HG03196 (cell line): ENCODE measurements at regions not wholly inside any gene's neighbourhood (a gene's known extent, or its start where the extent isn't known, plus 50 kb on each side); places are given as distances from the start of the nearest gene placed in this dataset.

Experiments used
- ATAC-seq: cut with Tn5 transposase; IDR thresholded peaks from one replicate; pipeline ENCODE4 v1.9.1; 2021; ENCODE audit not compliant: unreplicated experiment

DNA sequence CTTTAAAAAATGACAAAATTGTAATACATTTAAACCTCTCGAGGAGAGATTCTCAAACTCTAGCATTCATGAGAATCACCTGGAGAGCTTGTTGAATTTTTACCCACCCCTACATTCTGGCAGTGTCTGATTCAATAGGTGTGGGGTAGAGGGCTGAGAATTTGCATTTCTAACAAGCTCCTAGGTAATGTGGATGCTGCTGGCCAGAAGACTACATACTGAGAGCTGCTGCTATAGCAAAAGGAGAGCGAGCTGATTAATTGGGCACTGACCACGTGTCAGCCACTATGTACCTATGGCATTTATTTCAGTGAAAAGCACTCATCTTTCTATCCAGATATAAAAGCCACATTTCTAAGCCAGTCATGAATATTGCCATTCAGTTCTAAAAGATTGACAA is 169.0 kb upstream of the NRSN1 start:
- no peak for ATAC-seq

DNA sequence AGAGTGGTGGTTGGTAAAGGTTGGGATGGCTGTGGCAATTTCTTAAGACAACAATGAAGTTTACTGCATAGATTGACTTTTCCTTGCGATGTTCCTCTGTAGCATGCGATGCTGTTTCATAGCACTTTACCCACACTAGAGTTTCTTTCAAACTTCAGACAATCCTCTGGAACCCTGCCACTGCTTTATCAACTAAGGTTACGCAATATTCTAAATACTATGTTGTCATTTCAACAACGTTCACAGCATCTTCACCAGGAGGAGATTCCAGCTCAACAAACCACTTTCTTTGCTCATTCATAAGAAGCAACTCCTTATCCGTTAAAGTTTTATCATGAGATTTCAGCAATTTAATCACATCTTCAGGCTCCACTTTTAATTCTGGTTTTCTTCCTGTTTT is 161.2 kb upstream of the NRSN1 start:
- ATAC-seq: no peak

DNA sequence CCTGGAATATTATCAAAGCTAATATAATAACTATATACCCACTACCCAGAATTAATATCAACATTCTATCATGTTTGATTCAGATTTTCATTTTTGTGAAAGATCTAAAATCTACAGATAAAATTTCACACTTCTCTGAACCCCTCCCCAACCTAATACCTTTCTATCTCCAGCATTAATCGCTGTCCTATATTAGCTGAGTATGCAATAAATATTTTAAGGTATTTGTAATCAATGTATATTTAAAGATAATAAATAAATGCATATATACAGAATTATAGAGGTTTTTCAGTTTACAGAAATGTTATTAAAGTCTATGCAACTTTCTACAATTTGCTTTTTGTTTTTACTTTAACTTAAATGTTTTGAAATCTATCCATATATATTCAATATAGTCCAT is 156.7 kb upstream of the NRSN1 start:
- ATAC-seq: no peak

DNA sequence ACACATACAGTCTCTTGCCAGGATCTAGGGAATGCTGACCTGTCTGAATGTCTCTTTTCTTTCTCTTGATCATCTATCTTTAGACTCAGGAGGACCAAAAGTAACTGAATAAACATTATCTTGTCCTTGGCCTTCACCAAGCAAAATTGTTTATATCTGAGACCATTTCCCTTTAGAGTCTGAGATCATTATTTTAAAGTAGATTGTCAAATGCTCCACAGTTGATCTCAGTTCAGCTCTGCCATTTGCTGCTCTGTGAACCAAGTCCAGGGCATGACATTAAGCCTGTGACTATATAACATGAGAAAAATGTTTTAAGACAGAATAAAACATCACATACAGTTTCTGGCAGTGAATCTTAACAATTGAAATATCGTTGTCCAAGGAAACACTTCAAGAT is 148.3 kb upstream of the NRSN1 start:
- ATAC-seq: no peak

DNA sequence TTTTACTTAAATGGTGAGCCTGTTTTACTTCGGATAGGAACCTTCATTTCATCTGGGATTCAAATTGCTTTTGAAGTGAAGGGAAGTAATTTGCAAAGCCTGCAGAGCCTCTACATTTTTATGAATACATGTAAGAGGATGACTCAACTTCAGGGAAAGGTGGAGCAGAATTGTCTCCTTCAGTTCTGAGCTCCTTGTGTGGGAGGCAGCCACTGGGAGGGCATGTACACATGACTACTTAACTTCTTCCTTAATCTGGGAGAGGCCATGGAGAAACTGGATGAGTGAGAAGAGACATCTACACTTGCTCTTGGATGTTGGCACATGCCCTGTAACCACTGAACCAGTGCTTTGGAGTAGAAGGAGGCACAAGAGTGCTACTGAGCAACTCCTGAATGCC is 145.1 kb upstream of the NRSN1 start:
- ATAC-seq: no peak

DNA sequence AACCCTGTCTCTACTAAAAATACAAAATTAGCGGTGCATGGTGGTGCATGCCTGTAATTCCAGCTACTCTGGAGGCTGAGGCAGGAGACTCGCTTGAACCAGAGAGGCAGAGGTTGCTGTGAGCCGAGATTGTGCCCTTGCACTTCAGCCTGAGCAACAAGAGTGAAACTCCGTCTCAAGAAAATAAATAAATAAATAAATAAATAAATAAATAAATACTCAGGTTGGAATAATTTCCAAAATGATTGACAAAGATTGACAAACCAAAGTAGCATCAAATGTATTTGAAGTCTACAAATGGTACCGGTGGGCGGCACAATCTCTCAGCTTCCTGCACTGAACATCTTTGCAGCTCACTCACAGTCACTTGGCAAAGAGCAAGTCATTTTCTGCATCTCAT is 144.1 kb upstream of the NRSN1 start:
- no peak for ATAC-seq

DNA sequence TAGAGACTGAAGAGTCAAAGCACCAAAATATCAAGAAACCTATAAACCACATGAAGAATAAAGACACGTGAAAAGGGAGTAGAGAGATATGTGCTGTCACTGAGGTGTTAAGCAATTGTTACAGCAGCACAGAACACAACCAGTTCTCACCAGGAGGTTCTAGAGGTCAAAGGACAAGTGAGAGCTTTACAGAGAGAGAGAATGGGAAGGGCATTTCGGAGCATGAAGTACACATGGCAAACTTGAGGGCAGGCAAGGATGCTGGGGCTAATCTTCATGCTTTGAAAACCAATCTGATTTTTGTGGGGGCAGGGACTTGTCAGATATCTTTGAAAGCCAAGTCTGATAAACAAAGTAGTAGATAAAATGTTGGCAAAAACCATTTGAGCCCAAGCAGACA is 142.3 kb upstream of the NRSN1 start:
- ATAC-seq: no peak

DNA sequence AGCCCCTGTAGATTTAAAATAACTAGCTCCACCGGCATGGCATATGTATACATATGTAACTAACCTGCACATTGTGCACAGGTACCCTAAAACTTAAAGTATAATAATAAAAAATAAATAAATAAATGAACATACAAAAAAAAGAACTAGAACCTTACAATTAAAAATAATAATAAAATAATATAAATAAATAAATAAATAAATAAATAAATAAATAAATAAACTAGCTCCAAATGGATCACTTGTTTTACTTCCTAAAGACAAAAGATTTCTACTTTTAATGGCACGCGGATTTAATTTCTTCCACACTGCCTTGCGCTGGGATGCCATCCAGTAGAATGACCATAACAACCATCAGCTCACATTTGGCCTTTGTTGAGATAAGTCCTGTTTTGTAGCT is 141.0 kb upstream of the NRSN1 start:
- ATAC-seq: no peak

DNA sequence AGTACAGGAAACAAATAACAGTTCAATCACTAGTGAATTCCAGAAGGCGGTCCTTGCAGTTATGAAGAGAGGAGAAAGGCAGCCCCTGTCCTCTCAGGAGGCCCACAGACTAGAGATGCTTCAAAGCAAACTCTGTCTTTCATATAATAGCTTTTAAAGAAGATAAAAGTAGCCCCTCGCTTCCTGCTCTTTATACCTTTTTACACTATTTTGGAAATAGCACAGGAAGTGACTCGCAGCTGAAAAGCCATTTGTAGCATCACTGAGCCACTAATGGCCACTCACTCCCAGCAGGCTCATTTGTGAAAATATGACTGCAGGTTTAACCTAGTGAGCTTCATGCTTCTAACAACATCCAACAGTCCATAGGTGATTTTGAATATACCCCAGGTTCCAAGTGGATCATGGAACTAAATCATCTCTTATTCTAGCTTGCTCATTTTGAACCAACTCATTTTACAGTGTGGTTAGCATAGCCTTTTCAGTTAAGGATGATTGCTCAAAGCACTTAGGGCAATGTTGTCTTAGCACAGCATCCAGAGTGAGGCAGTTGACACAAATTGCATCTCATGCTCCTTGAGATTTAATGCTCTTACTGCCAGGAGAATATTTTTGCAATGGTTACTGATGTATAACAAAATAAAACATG is 136.0 kb upstream of the NRSN1 start:
- no peak for ATAC-seq

DNA sequence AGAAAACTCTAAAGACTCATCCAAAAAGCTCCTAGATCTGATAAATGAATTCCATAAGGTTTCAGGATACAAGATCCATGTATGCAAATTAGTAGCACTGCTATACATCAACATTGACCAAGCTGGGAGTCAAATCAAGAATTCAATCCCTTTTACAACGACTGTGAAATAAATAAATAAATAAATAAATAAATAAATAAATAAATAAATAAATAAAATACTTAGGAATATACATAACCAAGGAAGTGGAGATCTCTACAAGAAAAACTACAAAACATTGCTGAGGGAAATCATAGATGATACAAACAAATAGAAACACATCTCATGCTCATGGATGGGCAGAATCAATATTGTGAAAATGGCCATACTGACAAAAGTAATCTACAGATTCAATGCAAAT is 132.0 kb upstream of the NRSN1 start:
- ATAC-seq: no peak

DNA sequence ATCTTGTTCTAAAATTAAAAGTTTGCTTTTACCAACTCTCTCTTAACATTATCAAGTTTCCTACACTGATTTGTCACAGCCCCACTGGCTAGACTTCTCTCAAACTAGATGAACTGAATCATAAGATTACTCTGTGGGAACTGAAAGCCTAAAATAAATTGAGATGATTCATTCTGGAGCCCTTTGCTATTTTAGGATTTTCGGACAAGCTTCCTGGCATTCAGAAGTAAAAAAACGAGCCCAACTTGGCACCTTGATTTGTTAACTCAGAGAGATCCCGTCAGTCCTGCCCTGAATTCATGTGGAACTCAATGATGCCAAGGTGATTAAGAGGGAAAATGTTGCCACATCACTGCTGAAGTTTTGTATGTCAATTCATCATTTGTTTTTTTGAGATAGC is 122.0 kb upstream of the NRSN1 start:
- no peak for ATAC-seq

DNA sequence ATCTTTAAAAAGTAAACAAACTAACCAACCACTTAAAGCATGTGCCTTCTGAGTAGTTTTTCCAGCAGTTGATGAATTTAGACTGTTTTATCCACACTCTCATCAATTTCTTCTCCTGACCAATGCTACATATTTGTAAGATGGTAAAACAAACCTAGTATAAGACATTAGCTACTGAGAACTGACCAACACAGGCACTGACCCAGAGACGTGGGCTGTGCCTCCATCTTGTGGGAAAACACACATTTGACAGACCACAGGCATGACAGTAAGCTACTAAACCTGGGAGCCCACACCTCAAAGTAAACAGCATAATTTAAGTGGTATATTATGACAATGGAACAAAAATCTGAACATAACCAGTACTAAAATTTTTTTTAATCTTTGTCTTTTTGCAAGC is 121.4 kb upstream of the NRSN1 start:
- ATAC-seq: no peak

DNA sequence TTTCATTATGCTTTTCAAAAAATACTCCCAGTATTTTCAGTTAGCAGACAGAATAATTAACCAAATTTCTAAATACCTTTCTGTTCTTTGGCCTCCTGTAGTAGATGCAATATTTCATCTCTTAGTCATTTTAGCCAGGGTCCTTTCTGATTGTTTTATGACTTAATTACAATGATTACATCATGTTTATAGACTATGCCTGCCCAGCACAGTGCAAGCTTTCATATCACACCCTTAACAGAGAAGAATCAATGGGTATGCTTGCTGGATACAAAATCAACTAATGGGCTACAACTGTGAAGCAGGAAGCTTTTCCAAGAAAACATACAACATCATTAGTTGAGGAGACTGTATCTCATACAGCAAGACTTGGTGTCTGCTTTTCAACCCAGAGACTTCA is 119.8 kb upstream of the NRSN1 start:
- no peak for ATAC-seq

DNA sequence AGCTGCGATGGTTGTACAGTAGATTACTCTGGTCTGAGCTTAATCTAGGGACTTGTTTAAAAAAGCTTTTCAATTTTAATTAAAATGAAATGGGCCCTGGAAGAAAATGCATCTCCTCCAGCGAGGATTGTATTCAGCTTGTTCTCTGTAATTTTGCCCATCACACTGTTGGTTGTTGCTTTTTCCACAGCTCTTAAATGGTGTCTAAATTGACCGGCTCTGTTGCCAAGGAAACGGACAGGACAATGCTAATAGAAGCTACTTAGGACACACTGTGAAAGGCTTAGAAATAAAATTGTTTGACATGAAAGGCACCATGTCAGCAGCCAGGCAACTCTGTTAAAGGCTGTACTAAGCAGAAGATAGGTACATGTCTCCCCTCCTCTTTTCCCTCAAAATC is 116.7 kb upstream of the NRSN1 start:
- ATAC-seq: no peak

DNA sequence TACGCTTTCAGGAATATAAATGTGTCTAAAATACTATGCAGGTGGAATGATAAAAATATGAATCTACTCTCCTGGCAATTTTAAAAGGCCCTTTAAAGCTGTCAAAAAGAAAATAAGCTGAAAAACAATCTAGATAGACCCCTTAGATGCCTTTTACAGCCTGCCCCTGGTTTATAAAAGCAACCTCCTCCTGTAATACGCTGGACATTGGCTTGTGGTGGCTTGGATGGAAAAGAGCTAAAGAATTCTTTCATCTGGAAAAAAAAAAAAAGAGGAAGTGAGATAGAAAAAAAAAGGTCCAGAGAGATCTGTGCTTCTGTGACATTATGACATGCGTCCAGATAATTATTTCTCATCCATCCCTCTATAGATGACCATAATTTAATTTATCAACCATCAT is 115.9 kb upstream of the NRSN1 start:
- ATAC-seq: no peak

DNA sequence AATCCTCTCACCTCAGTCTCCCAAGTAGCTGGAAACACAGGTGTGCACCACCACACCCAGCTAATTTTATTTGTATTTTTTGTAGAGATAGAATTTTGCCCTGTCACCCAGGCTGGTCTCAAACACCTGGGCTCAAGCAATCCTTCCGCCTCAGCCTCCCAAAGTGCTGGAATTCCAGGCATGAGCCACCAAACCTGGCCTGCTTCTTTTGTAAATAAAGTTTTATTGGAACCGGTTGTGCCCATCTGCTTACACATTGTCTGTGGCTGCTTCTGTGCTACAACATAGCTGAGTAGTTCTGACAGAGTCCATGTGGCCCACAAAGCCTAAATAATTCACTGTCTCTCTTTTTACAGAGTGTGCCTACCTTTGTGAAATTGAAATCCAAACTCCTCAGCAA is 109.7 kb upstream of the NRSN1 start:
- no peak for ATAC-seq

DNA sequence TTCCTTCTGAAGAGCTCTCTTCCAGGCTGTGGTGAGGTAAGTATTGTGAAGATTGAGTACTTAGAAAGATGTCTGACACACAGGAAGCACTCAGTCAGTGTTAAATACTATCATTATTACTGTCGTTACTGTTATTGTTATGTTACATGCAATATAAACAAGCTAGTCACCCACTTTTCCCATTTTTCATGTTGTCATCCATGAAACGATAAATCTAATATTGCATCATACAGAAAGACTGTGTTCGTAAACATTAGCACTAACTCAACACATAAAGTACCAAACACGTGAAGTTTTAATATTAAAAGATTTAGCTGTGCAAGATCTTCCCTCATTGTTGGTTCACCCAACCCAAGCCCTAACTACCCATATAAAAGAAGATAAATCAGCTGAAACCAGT is 109.2 kb upstream of the NRSN1 start:
- ATAC-seq: no peak

DNA sequence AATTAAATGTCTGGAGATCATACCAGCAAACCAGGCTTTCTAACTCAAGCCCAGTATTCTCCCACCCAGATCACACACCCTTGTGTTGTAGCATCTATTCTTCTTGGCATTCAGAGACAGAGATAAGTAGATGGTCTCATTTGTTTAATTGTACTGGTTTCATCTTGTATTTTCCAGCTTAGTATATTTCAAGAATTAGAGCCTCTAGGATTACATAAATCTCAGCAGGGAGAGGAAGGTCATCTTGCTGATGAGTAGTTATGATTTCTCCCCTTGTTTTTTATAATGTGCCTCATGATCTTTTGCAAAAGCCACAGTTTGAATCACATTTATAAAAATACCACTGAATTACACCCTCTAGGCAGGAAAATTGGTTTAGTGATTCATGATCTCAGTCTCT is 106.6 kb upstream of the NRSN1 start:
- ATAC-seq: no peak

DNA sequence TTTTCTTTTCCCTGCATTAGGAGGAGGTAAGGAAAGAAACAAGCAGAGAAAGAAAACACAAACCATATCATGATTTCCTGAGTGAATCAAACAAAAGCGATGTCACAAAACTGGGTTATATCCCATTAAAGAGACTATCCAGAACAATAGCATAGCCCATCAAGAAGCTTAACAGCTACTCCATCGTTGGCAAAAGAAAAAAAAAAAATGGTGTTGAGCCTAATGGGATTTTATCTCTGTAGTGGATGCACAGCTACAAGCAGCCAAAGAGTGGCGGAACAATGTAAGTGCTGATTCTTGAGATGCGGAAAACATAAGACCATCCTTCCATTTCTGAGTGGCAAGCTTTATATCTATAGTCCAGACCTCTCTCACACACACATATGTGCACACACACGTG is 106.2 kb upstream of the NRSN1 start:
- ATAC-seq: no peak

DNA sequence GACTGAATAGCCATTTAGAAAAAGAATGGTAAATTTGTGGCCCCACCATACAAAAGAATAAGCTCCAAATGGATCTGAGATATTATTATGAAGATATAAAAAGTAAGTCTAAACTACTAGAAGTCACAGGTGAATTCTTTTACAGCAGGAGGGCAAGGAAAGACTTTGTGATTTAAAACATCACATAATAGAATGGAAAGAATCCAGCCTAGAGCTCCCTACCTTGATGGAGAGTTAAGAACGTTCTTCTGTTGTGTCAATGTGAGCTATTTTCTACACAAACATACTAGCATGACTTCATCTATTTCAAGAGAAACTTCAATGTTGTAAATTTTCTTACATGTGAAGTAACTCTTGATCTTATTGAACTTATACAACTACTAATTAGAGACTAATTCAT is 100.0 kb upstream of the NRSN1 start:
- ATAC-seq: no peak

DNA sequence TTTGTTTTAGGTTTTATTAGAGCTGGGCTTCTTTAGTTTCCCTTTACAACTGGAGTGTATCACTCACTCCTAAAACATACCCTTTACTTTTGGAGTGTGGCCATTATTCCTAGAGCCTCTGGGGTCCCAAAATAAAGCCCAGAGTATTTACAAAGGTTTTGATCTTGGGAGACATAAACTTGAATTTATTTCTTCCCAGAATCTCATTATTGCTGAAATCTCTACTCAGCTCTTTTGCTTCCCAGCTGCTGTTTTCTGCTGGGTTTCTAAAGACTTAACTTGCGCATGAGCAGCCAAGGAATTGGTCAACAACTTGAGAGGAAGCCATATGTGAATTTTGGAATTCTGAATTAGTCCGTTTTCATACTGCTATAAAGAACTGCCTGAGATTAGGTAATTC is 94.5 kb upstream of the NRSN1 start:
- no peak for ATAC-seq

DNA sequence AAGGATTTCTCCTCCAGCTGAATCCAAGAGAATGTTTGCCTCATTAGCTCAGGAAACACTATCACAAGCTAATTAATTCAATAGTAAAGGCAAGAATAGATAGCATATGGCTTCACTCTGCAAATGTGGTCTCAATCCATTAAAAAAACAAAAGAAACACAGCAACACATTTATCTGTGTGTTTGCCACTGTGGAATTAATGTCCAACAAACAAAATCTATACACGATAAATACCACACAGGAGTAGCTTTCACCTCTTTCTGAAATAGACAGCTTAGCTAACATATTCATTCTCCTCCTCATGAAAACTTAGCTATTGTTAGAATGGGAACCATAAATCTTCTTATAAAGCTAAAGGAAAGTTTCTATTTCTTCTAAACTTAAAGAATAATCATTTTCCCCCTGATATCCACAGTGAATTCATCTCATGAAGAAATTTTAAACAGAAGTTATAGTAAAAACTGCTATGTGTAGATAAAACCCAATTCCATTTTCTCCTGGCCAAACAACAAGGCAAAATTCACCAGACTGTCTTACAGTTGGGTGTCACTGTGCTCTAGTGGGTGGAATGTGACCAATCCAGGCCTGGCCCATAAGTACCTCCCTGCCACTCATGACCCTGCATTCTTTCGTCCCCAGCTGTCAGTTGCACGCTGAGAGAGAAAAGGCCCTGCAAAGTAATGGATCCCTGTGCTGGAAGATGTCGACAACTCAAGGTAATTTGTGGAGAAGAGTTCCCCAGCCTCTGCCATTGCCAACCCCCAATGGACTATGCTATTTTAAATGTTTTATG is 92.9 kb upstream of the NRSN1 start:
- ATAC-seq: no peak

DNA sequence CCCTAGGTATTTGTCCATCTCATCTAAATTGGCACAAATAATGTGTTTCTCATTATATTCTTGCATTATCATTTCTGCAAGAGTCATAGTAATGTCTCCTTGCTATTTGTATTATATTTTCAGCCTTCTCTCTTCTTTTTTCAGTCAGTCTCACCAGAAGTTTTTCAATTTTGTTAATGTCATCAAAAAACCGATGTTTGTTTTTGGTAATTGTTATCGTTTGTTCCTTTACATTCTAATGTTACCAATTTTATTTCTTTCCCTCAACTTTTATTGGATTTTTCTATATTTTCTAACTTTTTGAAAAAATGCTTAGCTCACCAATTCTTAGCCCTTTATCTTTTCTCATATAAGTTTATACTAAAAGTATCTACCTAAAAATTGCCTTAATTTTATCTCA is 82.2 kb upstream of the NRSN1 start:
- ATAC-seq: no peak
